SK-N-SH (cell line): ENCODE measurements at regions not wholly inside any gene's neighbourhood (a gene's known extent, or its start where the extent isn't known, plus 50 kb on each side); places are given as distances from the start of the nearest gene placed in this dataset.

Experiments
- FOXM1 ChIP-seq: IDR thresholded peaks from 2 replicates; pipeline ENCODE4 v1.4.0; 2012; ENCODE audit warnings: low read depth, mild to moderate bottlenecking
- TF ChIP-seq, protein P1 (sequence below): fragments of 200-600 bp; sonication (generic); IDR thresholded peaks from 2 replicates; pipeline ENCODE4 v1.6.1; 2017; ENCODE audit warnings: antibody characterized with exemption, mild to moderate bottlenecking, moderate library complexity
- TF ChIP-seq, protein P2 (sequence below): fragments of 150-350 bp; IDR thresholded peaks from 2 replicates; pipeline ENCODE4 v1.6.1; 2017; ENCODE audit warnings: antibody characterized with exemption, low read length, low read depth, borderline replicate concordance

DNA sequence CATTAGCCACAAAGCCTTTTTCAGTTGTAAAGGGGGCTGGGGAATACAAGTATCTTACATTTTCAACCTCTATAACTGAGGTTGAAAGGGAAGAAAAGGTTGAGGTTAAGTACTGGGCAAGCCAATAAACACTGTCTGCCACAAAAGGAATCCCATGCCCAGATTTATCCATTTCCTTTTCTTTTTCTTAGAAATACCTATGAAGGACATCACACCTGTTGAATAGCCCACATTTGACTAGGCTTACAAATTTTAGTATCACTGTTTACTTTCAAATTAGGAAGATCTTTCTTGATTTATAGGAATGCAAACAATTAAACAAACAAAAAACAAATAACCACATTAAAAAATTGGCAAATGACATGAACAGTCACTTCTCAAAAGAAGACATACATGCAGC lies 81.0 kb upstream of the CAV2 start:
- TF ChIP-seq, protein P1, sequence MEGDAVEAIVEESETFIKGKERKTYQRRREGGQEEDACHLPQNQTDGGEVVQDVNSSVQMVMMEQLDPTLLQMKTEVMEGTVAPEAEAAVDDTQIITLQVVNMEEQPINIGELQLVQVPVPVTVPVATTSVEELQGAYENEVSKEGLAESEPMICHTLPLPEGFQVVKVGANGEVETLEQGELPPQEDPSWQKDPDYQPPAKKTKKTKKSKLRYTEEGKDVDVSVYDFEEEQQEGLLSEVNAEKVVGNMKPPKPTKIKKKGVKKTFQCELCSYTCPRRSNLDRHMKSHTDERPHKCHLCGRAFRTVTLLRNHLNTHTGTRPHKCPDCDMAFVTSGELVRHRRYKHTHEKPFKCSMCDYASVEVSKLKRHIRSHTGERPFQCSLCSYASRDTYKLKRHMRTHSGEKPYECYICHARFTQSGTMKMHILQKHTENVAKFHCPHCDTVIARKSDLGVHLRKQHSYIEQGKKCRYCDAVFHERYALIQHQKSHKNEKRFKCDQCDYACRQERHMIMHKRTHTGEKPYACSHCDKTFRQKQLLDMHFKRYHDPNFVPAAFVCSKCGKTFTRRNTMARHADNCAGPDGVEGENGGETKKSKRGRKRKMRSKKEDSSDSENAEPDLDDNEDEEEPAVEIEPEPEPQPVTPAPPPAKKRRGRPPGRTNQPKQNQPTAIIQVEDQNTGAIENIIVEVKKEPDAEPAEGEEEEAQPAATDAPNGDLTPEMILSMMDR, result no peak
- TF ChIP-seq FOXM1, result no peak
- TF ChIP-seq, protein P2, sequence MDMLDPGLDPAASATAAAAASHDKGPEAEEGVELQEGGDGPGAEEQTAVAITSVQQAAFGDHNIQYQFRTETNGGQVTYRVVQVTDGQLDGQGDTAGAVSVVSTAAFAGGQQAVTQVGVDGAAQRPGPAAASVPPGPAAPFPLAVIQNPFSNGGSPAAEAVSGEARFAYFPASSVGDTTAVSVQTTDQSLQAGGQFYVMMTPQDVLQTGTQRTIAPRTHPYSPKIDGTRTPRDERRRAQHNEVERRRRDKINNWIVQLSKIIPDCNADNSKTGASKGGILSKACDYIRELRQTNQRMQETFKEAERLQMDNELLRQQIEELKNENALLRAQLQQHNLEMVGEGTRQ, result no peak
